Esophagus muscularis mucosa (tissue), 4 donors: ENCODE measurements at regions not wholly inside any gene's neighbourhood (a gene's known extent, or its start where the extent isn't known, plus 50 kb on each side); places are given as distances from the start of the nearest gene placed in this dataset.

ENCODE experiments used
- EP300 ChIP-seq: sonication (generic); formaldehyde crosslinking; IDR thresholded peaks from one replicate; pipeline ENCODE4 v1.6.1; 2017; ENCODE audit warnings: antibody characterized with exemption
- POLR2A ChIP-seq: fragments of 450-650 bp; IDR thresholded peaks from one replicate; pipeline ENCODE4 v1.6.1; 2017; ENCODE audit warnings: antibody characterized with exemption, moderate library complexity, mild to moderate bottlenecking, low read depth
- POLR2AphosphoS5 ChIP-seq, 2 donors: sonication (generic); formaldehyde crosslinking; IDR thresholded peaks; one replicate each; pipeline ENCODE4 v1.6.1; 2017; ENCODE audit warnings: antibody characterized with exemption in 2 of 2
- TF ChIP-seq, protein P1 (sequence below), 3 experiments: fragments of 200-600 bp in 2 of 3; fragments of 450-650 bp in 1 of 3; sonication (generic) in 2 of 3; IDR thresholded peaks; one replicate each; pipeline ENCODE4 v1.5.1; 2017 to 2019; ENCODE audit warnings: antibody characterized with exemption in 3 of 3, mild to moderate bottlenecking in 2 of 3, moderate library complexity in 1 of 3

GRCh38 chr3:165273411-165273810 lies 77.2 kb upstream of the SLITRK3 start:
- TF ChIP-seq, protein P1, sequence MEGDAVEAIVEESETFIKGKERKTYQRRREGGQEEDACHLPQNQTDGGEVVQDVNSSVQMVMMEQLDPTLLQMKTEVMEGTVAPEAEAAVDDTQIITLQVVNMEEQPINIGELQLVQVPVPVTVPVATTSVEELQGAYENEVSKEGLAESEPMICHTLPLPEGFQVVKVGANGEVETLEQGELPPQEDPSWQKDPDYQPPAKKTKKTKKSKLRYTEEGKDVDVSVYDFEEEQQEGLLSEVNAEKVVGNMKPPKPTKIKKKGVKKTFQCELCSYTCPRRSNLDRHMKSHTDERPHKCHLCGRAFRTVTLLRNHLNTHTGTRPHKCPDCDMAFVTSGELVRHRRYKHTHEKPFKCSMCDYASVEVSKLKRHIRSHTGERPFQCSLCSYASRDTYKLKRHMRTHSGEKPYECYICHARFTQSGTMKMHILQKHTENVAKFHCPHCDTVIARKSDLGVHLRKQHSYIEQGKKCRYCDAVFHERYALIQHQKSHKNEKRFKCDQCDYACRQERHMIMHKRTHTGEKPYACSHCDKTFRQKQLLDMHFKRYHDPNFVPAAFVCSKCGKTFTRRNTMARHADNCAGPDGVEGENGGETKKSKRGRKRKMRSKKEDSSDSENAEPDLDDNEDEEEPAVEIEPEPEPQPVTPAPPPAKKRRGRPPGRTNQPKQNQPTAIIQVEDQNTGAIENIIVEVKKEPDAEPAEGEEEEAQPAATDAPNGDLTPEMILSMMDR (IDR thresholded peaks at IDR 0.05), result no peak
- no peak for TF ChIP-seq EP300
- TF ChIP-seq POLR2A, result no peak
- TF ChIP-seq POLR2AphosphoS5 (IDR thresholded peaks at IDR 0.05), result no peak
